AG04449 (cell line): ENCODE measurements at regions not wholly inside any gene's neighbourhood (a gene's known extent, or its start where the extent isn't known, plus 50 kb on each side); places are given as distances from the start of the nearest gene placed in this dataset.

Source experiments
- CTCF ChIA-PET: fragments of 350-600 bp; formaldehyde crosslinking; extraction: SDS; loops from one replicate; lab custom pipeline; 2021; ENCODE audit warnings: antibody characterized with exemption; lab: Yijun Ruan, JAX
- POLR2A ChIA-PET: fragments of 400-600, 350-600 bp; formaldehyde crosslinking; extraction: SDS; loops from one replicate; lab custom pipeline; 2020; ENCODE audit warnings: antibody characterized with exemption, inconsistent platforms; lab: Yijun Ruan, JAX
- DNase-seq: peaks from one replicate; pipeline ENCODE4 v3.0.0-alpha.2; 2010; ENCODE audit warnings: low read depth, low spot score
- H3K4me3 ChIP-seq: 2 replicates; pipeline ENCODE4 v1.5.1; 2011; ENCODE audit warnings: low read depth, mild to moderate bottlenecking, control low read depth, low read length
- CTCF ChIP-seq: IDR thresholded peaks from one replicate; pipeline ENCODE4 v1.5.1; 2011; ENCODE audit warnings: mild to moderate bottlenecking, moderate library complexity, low read length, control low read depth, inconsistent platforms; ENCODE audit not compliant: insufficient read depth; ENCODE audit errors: missing control alignments

- ChIA-PET CTCF (no interaction called here), POLR2A (no interaction called here)
- DNase-seq = no peak
- no peak overlapping the region for H3K4me3 ChIP-seq
- TF ChIP-seq CTCF = no peak
Observed at GRCh38 chr1:212201461-212201860, 83.7 kb upstream of the PPP2R5A start.

GRCh38 chr1:212203630-212204029 lies 81.6 kb upstream of the PPP2R5A start:
- POLR2A ChIA-PET = no interaction called here
- H3K4me3 ChIP-seq = no peak overlapping the region
- CTCF ChIA-PET = no interaction called here
- no peak for DNase-seq
- no peak for TF ChIP-seq CTCF

GRCh38 chr1:212205006-212205405 lies 80.2 kb upstream of the PPP2R5A start:
- POLR2A ChIA-PET = interaction anchor here (0.6 kb wide), 1 partner anchor 8 kb away, joined by 6 read pairs; no protein-coding TSS in a partner anchor
- DNase-seq = no peak
- no peak for TF ChIP-seq CTCF
- no peak overlapping the region for H3K4me3 ChIP-seq
- CTCF ChIA-PET = no interaction called here

GRCh38 chr1:212205843-212206242 lies 79.4 kb upstream of the PPP2R5A start:
- POLR2A ChIA-PET = no interaction called here
- no peak for TF ChIP-seq CTCF
- no peak overlapping the region for H3K4me3 ChIP-seq
- DNase-seq = no peak
- CTCF ChIA-PET = no interaction called here

GRCh38 chr1:212207118-212207517 lies 78.1 kb upstream of the PPP2R5A start:
- ChIA-PET CTCF (no interaction called here), POLR2A (no interaction called here)
- no peak for TF ChIP-seq CTCF
- no peak for DNase-seq
- H3K4me3 ChIP-seq = no peak overlapping the region

GRCh38 chr1:212207822-212208520 lies 77.2 kb upstream of the PPP2R5A start:
- no peak overlapping the region for H3K4me3 ChIP-seq
- ChIA-PET POLR2A (no interaction called here), CTCF (no interaction called here)
- DNase-seq = no peak
- TF ChIP-seq CTCF = no peak
